NCI-H1048 (cell line): ENCODE measurements at regions not wholly inside any gene's neighbourhood (a gene's known extent, or its start where the extent isn't known, plus 50 kb on each side); places are given as distances from the start of the nearest gene placed in this dataset.
"Not testable (repeated sequence)": the region's sequence is repeated elsewhere in the genome, so short reads cannot be mapped to it uniquely, and the experiment has no call there.

Experiments used
- DNase-seq: peaks from one replicate; lab custom pipeline; 2025; lab: John Stamatoyannopoulos, UW

GRCh38 chr2:7379799-7380198 is 462.6 kb downstream of the RNF144A start:
- no peak for DNase-seq

GRCh38 chr2:7384773-7385349 is 467.6 kb downstream of the RNF144A start:
- DNase-seq: no peak

- not testable (repeated sequence) for DNase-seq
Observed at GRCh38 chr2:7390311-7390710, 473.1 kb downstream of the RNF144A start.

- no peak for DNase-seq
Observed at GRCh38 chr2:7392076-7392787, 475.0 kb downstream of the RNF144A start.

- DNase-seq: no peak
Observed at GRCh38 chr2:7394195-7394594, 477.0 kb downstream of the RNF144A start.

GRCh38 chr2:7400628-7401027 is 483.4 kb downstream of the RNF144A start:
- no peak for DNase-seq

- DNase-seq: no peak
Observed at GRCh38 chr2:7403092-7403775, 486.0 kb downstream of the RNF144A start.

- DNase-seq: no peak
Observed at GRCh38 chr2:7405861-7406715, 488.9 kb downstream of the RNF144A start.

- no peak for DNase-seq
Observed at GRCh38 chr2:7407001-7407400, 489.8 kb downstream of the RNF144A start.

GRCh38 chr2:7407906-7408680 is 490.9 kb downstream of the RNF144A start:
- no peak for DNase-seq

- no peak for DNase-seq
Observed at GRCh38 chr2:7411691-7412090, 494.5 kb downstream of the RNF144A start.

GRCh38 chr2:7417845-7418742 is 500.9 kb downstream of the RNF144A start:
- DNase-seq: no peak

- no peak for DNase-seq
Observed at GRCh38 chr2:7419186-7419585, 502.0 kb downstream of the RNF144A start.

GRCh38 chr2:7419814-7420311 is 502.7 kb downstream of the RNF144A start:
- no peak for DNase-seq

- no peak for DNase-seq
Observed at GRCh38 chr2:7420530-7420929, 503.3 kb downstream of the RNF144A start.

GRCh38 chr2:7424481-7424880 is 507.3 kb downstream of the RNF144A start:
- no peak for DNase-seq

GRCh38 chr2:7427293-7428060 is 510.3 kb downstream of the RNF144A start:
- DNase-seq: no peak

- no peak for DNase-seq
Observed at GRCh38 chr2:7428454-7429204, 511.4 kb downstream of the RNF144A start.

GRCh38 chr2:7429733-7430132 is 512.5 kb downstream of the RNF144A start:
- no peak for DNase-seq
